ENCODE measurements at regions not wholly inside any gene's neighbourhood (a gene's known extent, or its start where the extent isn't known, plus 50 kb on each side); places are given as distances from the start of the nearest gene placed in this dataset.

GRCh38 chr2:88832992-88833389, 141.5 kb downstream of the RPIA start:
- DNase-seq (ENCODE audit: low spot score), result no peak

DNA sequence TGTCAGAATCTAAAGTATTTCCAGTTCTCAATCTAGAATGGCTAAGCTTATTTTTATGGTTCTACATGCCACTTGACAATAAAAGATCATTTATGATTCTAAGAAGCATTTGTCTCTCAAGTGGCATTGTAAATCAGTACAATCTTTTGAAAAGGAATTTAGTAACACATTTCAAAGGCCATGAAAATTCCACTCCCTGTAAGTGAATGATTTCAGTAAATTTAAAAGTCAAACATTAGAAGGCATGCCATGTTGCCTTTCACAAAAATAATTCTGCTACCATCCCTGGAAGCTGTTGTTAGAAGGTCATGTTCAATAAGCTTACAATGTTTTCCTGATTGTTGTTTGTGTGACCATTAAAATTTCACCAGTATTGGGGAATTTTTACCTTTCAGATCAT, 142.9 kb downstream of the RPIA start:
- DNase-seq (ENCODE audit: low spot score), result no peak

DNA sequence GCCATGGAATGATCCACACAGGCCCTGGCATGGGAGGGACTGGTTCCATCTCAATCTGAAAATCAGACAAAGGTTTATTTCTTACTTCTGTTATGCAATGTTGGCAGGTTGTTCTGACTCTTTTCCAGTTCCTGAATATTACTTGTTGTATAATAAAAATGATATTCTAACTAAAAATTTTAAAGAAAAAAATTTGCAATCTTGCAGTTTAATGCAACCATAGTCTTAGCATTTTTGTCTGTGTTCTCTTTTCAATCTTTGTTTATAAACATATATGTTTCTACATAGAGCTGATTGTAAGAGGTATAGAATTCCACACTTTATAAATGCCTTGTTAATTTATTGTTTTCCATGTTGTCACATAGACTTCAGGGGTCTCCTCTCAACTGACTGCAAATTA, 143.4 kb downstream of the RPIA start:
- DNase-seq (ENCODE audit: low spot score), result no peak

DNA sequence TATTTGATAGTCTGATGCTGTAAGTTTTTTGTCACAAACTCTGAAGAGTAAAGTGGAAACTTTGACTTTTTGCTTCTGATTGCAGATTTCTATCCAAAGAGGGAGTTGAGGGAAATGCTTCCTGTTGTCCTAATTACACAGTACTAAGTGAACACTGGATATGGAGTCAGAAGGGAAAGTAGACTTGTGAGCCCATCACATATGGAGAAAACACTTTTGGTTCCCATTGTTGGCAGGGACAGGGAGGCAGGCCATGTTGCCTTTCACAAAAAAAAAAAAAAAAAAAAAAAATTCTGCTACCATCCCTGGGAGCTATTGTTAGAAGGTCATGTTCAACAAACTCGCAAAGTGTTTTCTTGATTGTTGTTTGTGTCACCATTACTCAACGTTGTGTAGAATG, 144.3 kb downstream of the RPIA start:
- no peak for DNase-seq (ENCODE audit: low spot score)

- no peak for DNase-seq (ENCODE audit: low spot score)
These were observed 144.9 kb downstream of the RPIA start for GRCh38 chr2:88836351-88836750.

DNA sequence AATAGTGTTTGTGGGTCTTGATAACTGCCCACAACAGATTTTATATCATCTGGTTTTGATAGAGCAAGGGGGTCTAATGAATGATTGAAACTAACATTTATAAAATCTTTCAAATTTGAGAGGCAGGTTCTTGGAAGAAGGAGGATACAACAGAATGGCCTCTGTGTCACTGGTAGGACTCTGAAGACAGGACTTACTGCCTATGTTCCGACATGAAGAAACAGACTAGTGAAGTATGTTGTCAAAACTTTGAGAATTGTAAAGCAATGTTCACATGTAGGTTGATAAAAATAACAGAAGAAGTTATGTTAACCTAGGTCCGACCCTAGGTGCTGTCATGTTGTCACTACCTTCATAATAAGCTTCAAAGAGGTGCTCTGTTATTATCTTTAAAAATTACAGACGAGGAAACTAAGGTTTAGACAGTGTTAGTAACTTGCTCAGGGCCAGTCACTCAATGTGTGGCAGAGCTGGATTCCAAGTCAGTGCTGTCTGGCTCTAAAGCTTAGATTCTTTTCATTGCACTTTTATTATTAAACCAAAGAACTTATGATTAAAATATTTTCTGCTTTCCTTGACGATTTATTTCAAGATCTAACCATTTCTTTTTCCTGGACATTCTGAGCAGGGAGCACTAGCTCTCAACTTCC, 146.2 kb downstream of the RPIA start:
- no peak for DNase-seq (ENCODE audit: low spot score)

- DNase-seq (ENCODE audit: low spot score), result no peak
These were observed 146.7 kb downstream of the RPIA start for GRCh38 chr2:88838165-88838635.

DNA sequence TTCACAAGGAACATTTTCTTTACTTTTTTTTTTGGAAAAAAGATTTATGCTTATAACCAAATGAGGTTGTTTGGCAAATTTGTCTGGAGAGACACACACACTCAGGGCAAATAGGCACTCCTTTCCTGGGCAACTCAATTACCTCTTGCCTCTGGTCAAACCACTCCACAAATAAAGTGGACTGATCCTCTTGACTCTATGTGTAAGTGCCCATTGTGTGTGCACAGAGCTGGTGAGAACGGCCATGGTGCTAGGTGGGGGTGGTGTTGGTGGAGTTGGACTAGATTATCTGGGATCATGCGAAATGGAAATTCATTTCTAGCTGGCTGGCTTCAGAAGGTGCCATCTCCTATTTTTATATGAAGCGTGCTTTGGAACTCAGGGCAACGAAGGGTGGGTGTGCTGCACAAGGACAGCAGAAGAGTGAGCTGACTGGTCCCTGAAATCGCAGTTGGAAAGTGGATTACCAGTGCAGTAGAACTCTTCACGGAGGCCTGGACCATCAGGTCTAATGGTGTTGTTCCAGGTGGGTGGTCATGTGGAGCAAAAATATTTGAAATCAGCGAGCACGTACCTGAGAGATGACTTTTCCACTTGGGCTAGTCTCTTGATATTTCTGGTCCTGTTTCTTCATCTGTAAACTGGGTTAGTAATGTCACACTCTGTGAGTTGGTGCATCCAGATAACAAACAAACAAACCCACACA, 149.9 kb downstream of the RPIA start:
- no peak for DNase-seq (ENCODE audit: low spot score)

DNA sequence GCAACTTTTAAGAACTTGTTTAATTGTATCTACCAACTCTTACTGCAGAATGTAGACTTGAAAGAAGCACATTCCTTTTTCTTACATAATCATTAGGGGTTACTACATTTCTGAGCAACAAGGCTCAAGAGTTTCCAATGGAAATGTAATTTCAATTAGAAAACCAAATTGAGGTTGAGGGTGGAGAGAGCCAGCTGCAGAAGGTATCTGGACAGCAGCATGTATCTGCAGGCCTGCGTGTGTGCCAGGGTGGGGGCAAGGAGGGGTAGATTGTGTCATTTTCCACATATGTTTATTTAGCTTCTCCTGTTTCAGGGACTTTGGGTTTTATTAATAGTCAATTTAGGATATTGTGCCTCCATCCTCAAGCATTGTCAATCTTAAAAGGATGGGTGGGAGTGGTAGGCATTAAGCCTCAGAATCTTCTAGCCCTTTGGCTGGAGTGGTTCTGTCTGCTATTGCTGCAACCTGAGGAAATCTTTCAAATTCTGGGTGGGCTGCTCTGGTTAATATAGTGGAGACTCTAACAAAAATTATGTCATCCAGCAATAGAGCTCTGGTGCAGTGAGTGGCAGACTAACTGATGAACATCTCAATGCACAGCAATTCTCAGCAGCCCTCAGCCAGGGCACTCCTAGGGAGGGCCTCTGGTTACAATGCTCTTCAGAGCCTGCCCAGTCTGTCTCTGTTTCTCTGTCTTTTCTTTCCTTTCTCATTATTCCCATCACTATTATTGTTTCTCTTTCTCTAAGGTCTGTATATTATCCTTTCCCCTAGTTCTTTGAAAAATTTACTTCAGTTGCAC, 151.4 kb downstream of the RPIA start:
- DNase-seq (ENCODE audit: low spot score), result no peak

- no peak for DNase-seq (ENCODE audit: low spot score)
These were observed 152.2 kb downstream of the RPIA start for GRCh38 chr2:88843651-88844050.

GRCh38 chr2:88844960-88845359, 153.5 kb downstream of the RPIA start:
- DNase-seq (ENCODE audit: low spot score), result no peak

DNA sequence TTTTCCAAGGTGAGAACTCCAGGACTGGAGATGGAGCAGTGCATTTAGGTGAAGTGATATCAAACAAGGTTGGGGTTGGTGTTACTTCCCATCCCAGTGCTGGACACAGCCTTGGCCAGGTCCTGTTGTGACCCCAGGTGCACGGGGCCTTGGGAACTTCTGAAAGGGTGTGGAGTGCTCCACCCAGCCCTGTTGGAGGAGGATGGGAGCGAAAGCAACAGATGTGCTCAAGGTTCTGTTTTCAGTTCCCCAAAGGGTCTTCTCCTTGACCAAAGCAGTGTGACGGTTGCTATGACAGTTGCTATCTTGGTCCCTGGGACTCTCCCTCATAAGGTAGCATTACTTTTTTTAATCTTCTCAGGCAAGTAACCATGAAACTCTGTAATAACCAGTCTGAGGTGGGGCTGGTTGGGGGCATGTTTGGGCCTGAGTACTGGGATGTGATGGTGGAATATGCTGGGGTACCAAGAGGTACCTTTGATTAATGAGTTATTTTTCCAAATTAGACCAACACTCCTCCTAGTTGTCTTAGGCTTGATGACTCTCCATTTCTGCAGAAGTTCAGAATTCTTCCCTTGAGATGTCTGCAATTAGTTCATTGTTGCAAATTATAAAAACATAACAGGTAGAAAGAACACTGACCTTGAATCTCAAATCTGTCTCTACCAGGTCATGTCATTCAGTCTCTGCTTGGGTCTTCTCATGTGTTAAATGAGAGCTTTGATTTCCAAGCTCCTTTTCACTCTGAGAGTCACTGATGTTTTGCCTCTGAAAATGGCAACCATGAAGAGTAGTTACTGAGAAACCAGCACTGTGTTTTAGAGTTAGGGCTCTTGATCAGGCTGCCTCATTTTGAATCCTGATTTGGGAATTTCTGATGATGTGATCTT, 154.5 kb downstream of the RPIA start:
- DNase-seq (ENCODE audit: low spot score), result no peak

DNA sequence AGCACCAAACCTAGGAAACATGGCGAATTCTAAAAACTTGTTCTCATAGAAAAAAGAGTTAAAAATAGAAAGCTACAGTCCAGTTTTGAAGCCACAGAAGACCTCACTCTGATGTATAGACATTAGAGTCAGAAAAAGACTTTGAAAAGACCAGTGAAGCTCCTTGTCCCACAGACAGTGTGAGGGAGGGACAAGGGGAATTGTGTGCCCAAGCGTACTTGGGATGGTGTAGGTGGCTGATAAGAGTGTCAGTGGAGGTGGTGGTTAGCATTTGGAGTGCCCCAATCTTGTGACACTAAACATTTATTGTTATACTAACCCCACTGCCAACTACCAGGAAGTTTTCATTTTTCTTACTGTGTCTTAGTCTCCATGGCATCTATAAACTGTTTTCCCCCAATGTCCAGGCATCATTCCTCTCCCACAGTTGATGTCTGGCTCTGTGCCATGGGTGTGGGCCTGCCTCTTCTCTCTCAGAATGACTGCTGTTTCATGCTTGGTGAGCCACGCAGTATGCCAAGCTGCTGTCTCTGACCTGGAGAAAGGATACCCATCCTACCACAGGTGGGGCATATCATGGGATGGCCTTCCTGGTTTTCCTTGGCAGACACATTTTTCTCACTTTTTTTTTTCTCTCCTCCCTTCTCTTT, 161.4 kb downstream of the RPIA start:
- DNase-seq (ENCODE audit: low spot score), result no peak

DNA sequence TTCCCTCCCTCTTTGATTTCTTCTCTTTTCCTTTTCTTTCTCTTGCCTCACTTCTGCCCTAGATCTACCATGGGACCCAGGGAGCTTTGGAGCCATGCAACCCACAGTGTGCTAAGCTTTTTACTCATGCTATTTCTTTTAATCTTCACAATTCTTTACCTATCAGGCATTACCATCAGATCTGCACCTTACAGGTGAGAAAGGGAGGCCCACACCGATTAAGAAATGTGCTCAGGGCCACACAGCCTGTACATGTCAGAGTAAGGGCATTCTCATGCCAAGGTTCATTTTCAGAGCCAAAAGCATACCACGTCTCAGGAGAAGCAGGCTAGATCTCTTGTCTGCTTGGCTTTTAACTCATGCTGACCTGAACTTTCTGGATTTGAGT, 161.9 kb downstream of the RPIA start:
- no peak for DNase-seq (ENCODE audit: low spot score)

DNA sequence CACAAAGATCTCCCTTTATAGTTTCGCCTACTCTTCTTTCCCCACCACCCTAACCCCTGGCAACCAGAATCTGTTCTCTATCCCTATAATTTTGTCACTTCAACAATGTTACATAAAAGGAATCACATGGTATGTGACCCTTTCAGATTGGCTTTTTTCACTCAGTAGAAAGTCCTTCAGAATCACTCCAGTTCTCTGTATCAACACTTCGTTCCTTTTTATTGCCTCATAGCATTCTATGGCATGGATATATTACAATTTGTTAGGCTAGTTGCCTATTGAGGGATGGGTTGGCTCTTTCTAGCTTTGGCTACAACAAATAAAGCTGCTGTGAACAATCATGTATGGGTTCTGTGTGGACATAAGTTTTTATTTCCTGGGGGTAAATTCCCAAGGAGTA, 163.1 kb downstream of the RPIA start:
- DNase-seq (ENCODE audit: low spot score), result no peak

DNA sequence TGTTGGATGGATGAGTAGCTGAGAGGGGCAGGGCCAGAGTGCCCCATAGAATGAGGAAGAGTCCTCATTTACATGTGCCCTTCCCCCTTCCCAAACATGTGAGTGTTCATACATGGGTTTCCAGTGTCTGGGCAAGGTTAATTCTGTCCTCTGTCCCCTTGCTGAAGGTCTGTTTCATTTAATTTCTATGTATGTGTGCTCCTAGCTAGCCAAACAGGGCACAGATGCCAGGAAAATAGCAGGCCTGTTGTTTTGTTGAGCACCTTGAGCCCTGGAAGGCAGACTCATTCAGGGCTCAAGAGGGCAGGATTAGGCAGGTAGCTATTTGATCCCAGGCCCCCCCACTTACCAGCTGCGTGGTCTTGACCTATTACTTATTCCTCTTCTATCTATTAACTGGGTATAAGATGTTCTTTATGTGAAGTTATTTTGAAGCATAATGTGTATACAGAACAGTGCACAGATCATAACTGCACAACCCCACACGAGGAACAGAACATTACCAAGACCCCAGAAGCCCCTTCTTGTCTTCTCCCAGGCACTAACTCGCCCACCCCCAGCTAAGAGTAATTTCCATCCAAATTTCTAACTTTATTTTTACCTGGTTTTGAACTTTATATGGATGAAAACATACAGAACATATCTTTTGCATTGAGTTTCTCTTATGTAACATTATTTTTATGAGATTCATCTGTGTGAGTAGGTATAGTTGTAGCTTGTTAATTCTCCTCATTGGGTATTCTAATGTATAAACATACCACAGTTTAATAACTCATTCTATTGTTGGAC, 164.3 kb downstream of the RPIA start:
- no peak for DNase-seq (ENCODE audit: low spot score)

- DNase-seq (ENCODE audit: low spot score), result no peak
These were observed 165.1 kb downstream of the RPIA start for GRCh38 chr2:88856409-88857135.

DNA sequence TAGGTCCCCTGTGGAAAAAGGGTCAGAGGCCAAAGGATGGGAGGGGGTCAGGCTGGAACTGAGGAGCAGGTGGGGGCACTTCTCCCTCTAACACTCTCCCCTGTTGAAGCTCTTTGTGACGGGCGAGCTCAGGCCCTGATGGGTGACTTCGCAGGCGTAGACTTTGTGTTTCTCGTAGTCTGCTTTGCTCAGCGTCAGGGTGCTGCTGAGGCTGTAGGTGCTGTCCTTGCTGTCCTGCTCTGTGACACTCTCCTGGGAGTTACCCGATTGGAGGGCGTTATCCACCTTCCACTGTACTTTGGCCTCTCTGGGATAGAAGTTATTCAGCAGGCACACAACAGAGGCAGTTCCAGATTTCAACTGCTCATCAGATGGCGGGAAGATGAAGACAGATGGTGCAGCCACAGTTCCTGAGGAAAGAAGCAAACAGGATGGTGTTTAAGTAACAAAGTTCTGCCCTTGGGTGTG, 165.8 kb downstream of the RPIA start:
- DNase-seq (ENCODE audit: low spot score), result no peak

- no peak for DNase-seq (ENCODE audit: low spot score)
These were observed 166.5 kb downstream of the RPIA start for GRCh38 chr2:88857951-88858411.

DNA sequence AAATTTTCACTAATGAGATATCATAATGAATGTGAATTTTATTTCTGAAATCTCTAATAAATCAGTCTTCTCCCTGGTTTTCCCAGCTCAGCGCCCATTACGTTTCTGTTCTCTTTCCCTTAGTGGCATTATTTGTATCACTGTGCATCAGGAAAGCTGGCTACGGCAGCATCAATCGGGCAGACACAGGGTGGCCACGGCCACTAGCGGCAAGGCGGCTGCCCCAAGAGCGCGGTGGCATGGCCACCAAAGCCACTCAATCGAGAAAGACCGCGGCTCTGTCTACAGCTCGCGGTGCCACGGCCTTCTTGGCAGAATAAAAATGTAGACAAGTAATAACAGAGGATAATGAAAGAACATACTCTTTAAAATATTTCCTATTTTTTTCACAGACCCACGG, 168.0 kb downstream of the RPIA start:
- no peak for DNase-seq (ENCODE audit: low spot score)
